HG02870 (cell line): ENCODE measurements at regions not wholly inside any gene's neighbourhood (a gene's known extent, or its start where the extent isn't known, plus 50 kb on each side); places are given as distances from the start of the nearest gene placed in this dataset.
"Not testable (repeated sequence)": the region's sequence is repeated elsewhere in the genome, so short reads cannot be mapped to it uniquely, and the experiment has no call there.

Source experiments
- ATAC-seq: cut with Tn5 transposase; IDR thresholded peaks from one replicate; pipeline ENCODE4 v1.9.1; 2021; ENCODE audit warnings: mild to moderate bottlenecking, moderate library complexity; ENCODE audit not compliant: unreplicated experiment

DNA sequence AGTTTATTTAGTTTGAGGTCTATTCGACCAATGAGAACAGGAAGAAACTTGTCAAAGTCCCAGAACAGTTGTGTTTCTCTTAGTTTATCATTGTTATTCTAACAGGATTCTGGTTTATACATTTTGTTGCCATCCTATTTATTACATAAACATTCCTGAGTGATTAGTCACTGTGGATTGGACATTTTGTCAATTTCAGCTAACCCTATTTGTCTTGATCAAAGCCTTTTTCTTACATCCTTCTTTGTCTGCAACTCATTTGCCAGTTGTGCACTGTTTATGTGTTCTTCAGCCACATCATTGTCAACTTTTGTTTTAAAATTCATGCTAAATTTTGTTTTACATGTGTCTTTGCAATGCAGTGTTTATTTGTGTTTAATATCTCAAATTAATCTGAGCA is 886.0 kb upstream of the SLC10A2 start:
- no peak for ATAC-seq

DNA sequence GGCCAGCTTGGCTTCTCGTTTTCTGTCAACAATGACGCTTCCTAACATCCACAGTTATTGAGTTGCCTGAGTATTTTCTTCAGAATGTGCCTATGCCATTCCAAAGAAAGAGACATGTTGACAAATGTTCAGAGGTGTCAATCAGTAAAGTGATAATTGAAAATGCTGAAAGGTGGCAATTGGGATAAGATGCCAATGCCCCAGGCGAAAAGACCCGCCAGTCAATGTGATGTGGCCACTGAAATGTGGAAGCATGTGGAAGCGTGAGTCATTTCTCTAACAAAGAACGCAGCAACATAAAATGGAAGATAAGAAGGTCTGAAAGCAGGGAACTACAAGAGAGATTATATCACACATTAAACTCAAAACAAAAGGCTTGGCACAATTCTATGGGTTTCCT is 882.2 kb upstream of the SLC10A2 start:
- no peak for ATAC-seq

DNA sequence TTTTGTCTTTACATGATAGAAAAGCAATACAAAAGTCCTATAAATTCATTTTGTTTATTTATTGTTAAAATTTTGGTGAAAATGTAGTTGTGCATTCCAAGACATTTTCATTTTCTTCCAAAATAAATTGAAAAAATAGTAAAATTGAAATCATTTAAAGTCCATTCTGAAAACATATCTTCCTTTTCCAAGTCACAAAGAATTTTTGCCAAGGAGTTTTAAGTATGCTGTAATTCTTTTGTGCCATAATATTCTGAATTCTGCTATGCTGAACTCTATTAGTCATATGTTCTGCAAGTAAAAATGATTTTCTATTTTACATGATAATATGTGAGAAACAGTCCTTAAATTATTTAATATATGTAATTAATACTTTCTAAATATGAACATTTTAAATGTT is 879.6 kb upstream of the SLC10A2 start:
- ATAC-seq = no peak

DNA sequence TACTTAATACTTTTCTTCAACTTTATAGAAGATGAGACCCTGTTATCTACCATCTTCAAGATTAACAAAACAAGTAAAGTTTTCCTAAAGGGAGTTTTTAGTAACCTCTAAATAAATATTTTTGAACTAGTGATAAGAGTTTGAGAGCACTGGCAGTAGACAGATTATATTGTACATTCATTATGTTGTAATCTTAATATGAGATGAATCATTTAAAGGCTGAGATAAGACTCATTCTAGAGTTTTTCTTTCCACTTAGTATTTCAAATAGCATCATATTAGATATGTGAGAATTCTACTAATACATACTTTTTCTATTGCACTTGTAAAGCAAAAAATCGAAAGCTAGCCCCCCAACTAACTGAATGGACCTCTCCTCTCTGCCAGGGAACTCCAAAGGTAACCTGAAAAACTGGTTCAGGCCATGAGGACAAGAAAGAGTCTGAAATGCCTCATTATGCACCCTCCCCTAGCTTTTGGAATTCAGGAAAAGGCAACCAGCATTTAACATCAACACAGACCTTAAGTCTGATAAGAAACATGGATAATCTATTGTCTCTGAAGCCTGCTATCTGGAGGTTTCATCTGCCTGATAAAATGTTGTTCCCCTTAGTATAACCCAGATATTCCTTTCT is 875.4 kb upstream of the SLC10A2 start:
- no peak for ATAC-seq

- no peak for ATAC-seq
Measured at GRCh38 chr13:103935117-103935516, 868.9 kb upstream of the SLC10A2 start.

DNA sequence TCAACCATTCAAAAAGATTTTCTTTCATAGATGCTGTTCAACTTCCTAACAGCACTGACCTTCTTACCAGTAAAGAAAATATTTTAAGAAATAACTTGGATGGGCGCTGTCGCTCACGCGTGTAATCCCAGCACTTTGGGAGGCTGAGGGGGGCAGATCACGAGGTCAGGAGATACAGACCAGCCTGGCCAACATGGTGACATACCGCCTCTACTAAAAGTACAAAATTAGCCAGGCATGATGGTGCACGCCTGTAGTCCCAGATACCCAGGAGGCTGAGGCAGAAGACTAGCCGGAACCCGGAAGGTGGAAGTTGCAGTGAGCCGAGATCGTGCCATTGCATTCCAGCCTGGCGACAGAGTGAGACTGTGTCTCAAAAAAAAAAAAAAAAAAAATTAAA is 865.7 kb upstream of the SLC10A2 start:
- no peak for ATAC-seq

DNA sequence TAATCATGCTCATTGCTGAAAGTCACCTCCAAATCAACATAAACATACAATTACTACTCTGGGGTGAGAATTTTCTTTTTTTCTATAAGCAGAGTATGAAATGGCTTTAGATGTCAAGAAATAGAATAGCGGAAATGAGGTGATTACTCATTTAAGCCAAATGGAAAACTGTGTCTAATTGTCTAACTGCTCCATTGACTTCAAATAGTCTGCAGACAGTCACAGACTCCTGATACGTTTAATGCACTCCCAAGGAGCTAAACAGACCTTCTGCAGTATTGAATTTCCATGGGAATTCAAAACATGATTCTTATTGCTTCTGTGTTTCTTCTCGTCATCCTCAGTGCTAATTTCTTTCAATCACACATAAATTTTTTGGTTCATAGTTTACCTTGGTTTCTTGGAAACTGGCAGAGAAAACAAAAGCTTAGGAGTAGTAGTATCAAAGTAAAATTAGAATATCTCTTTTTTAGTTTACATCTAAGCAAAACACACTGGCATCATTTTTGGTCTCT is 865.2 kb upstream of the SLC10A2 start:
- ATAC-seq = no peak

DNA sequence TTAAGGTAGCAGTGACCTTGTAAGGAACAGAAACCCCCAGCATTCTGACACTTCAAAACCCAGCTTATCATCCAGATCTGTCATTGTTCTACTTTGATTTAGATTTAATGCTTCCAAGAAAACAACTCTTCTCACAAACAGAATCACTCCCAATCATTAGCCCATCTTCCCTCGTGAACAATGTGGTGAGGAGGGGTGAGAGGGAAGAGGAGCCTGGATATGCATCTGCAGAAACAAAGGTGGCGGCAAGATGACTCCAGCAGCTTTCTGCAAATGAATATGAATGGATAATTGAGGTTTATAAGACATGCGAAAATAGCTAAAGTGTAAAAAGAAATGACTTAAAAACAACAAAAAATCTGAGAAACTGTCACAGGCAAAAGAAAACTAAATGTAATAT is 859.9 kb upstream of the SLC10A2 start:
- ATAC-seq = no peak

- ATAC-seq = no peak
Measured at GRCh38 chr13:103908911-103909310, 842.7 kb upstream of the SLC10A2 start.

- ATAC-seq = no peak
Measured at GRCh38 chr13:103908274-103908673, 842.1 kb upstream of the SLC10A2 start.

DNA sequence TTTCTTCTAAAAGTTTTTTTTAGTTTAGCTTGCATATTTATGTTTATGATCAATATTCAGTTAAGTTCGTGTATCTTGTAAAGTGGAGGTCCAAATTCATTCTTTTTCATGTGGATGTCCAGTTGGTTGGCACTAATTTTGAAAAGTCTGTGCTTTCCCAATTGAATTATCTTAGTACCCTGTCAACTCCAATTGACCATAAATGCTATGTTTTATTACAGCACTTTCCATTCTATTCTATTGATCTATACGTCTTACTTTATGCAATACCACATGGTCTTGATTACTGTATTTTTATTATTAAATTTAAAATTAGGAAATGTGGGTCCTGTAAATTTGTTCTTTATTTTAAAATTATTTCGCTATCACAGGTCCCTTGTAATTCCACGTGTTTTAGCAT is 837.6 kb upstream of the SLC10A2 start:
- ATAC-seq = no peak

GRCh38 chr13:103898481-103898880 is 832.3 kb upstream of the SLC10A2 start:
- no peak for ATAC-seq

DNA sequence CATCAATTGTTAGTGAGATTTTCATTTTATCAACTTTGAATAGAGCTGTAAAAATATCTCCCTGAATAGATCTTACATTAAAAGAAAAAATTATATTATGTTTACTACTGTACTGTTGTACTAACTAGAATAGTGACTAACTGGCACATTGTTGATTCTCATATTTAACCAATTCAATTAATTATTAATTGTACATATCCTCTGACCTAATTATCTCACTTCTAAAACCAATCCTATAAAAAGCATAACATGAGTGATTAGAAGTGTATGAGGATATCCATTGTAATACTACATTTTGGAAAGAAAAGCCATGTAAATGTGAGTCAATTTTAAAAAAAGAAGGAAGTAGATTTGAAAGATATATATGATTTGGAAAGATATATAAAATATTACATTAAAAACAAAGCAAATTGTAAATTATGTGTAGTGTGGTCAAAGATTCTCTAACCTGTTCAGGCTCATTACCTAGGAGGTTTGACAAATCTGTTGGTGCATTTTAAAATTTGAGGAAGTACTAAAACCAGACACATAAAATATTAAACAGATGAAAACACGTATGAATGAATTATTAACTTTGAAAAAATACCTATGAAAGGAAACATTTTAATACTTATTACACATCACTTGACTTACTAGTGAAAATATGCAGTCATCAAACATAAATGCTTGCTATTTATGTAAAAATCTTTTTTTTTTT is 829.8 kb upstream of the SLC10A2 start:
- no peak for ATAC-seq

DNA sequence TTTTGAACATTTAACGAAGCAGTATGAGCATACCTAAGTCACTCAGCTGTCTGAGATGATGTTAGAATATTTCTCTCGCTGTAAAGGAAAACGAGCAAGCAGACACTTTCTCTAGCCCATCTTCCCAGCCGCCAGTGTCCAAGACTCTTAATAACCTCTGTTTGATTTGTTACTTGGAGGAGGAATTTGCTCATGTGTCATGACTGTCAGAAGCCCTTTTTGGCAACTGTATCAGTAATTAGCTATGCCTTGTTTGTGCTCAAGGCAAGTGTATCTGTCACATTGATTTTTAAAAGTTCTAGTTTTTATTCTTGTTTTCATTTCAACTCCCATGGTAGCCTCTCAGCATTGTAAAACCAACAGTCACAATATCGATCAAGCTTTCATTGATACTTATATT is 828.4 kb upstream of the SLC10A2 start:
- ATAC-seq = no peak

- no peak for ATAC-seq
Measured at GRCh38 chr13:103884101-103884723, 818.0 kb upstream of the SLC10A2 start.

- ATAC-seq = no peak
Measured at GRCh38 chr13:103883698-103884097, 817.5 kb upstream of the SLC10A2 start.

DNA sequence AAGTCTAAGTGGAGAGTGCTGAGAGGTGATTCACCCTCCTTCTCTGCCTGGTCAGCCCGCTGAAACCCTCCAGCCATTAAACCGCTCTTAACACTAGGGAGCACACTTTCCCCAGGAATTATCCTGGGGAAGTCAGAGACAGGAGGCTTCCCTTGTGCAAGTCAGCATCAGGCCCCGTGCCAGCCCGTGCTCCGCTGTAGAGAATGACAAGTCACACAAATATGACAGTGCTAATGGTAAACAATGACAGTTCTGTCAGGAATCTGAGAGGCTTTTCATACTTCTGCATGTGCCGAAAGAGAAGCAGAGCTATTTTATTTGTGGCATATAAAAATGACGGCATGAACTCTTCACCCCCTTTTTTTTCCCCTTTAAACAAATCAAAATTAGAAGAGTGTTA is 816.9 kb upstream of the SLC10A2 start:
- no peak for ATAC-seq

DNA sequence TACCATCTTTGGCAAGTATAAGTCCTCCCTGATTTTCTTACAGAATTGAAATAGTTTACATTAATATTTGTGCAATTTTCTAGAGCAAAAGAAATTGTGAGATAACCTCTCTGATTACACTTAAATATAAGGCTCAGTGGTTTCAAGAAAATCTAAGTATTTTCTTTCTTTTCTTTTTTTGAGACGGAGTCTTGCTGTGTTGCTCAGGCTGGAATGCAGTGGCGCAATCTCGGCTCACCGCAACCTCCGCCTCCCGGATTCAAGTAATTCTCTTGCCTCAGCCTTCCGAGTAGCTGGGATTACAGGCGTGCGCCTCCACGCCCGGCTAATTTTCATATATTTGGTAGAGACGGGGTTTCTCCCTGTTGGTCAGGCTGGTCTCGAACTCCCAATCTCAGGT is 813.9 kb upstream of the SLC10A2 start:
- not testable (repeated sequence) for ATAC-seq

DNA sequence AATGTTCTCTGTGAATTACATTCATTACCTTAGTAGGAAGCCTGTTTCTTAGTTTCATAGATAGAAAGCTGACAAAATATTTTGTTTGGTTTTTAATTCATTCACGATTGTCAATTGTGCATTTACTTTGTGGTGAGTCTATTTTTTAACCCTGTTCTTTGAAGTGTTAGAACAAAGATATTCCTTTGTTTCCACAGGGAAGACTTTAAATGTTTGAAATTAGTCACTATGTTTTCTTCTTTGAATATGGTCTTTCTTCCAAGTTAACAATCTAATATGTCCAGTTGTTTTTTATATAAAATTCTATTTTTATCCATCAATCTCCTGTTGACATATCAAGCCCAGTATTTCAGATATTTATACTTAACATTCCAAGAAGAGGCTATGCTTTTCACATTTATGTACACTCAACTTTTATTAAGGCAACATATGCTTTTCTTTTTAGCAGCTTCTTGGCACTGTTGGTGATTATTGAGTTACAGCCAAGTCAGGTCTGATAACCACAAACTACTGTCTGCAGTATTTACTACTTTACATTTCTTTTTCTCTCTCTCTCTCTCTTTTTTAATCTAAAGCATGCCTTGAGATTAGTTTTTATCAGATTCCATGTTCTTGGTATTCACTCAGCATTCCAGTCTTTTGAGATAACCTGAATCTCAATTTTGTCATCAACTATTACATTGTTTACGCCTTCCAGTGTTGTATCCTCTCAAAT is 812.8 kb upstream of the SLC10A2 start:
- no peak for ATAC-seq

DNA sequence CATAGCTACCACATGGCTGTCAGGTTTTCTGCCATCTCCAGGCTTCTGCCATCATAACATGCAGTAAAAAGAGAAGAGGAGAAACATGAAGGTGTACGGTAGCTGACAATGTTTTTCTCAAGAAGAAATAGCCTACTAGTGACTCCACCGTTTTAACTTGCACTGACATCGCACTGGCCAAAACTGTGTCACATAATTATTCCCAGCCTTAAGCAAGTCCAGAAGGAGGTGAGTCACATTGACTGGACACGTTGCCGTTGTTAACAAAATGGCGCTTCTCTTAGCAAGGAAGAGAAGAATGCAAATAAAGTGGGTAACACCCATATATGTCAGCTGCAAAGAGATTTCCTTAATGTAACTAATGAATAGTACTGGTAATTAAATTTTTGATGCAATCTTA is 810.4 kb upstream of the SLC10A2 start:
- no peak for ATAC-seq

DNA sequence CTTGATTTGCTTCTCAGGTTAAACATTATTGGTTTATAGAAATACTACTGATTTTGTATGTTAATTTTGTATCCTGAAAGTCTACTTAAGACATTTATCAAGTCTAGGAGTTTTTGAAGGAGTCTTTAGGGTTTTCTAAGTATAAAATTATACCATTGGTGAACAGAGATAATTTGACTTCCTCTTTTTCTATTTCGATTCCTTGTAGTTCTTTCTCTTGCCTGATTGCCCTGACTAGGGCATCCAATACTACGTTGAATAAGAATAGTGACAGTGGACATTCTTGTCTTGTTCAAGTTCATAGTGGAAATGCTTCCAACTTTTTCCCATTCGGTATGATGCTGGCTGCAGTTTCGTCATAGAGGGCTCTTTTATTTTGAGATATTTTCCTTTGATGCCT is 807.5 kb upstream of the SLC10A2 start:
- no peak for ATAC-seq

- ATAC-seq = no peak
Measured at GRCh38 chr13:103866048-103866447, 799.8 kb upstream of the SLC10A2 start.
